Transverse colon (tissue), 3 donors: ENCODE measurements at regions not wholly inside any gene's neighbourhood (a gene's known extent, or its start where the extent isn't known, plus 50 kb on each side); places are given as distances from the start of the nearest gene placed in this dataset.

ENCODE experiments used
- EP300 ChIP-seq: sonication (generic); formaldehyde crosslinking; IDR thresholded peaks from one replicate; pipeline ENCODE4 v1.6.1; 2017; ENCODE audit warnings: antibody characterized with exemption, low read depth
- POLR2A ChIP-seq: fragments of 450-650 bp; IDR thresholded peaks from one replicate; pipeline ENCODE4 v1.6.1; 2016; ENCODE audit warnings: antibody characterized with exemption, mild to moderate bottlenecking, moderate library complexity
- TF ChIP-seq, protein P1 (sequence below), 5 experiments: fragments of 200-600 bp in 3 of 5; fragments of 450-650 bp in 2 of 5; sonication (generic) in 3 of 5; IDR thresholded peaks; 1 replicate in 2 of 5; 2 replicates in 3 of 5; pipeline ENCODE4 v1.5.1; 2016 to 2017; ENCODE audit warnings: antibody characterized with exemption in 5 of 5, inconsistent platforms in 3 of 5, mild to moderate bottlenecking in 2 of 5, moderate library complexity in 1 of 5

DNA sequence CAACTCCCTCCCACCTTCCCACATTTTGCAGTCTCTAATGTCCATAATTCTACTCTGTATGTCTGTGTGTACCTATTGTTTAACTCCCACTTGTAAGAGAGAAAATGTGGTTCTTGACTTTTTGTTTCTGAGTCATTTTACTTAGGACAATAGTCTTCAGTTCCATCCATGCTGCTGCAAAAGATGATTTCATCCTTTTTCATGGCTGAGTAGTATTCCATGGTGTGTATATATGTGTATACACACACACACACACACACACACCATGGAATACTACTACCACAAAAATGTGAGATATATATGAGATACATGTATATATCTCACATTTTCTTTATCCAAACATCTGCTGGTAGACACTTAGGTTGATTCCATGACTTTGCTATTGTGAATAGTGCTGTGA is 182.1 kb upstream of the GALNT17 start:
- no peak for TF ChIP-seq EP300
- TF ChIP-seq, protein P1, sequence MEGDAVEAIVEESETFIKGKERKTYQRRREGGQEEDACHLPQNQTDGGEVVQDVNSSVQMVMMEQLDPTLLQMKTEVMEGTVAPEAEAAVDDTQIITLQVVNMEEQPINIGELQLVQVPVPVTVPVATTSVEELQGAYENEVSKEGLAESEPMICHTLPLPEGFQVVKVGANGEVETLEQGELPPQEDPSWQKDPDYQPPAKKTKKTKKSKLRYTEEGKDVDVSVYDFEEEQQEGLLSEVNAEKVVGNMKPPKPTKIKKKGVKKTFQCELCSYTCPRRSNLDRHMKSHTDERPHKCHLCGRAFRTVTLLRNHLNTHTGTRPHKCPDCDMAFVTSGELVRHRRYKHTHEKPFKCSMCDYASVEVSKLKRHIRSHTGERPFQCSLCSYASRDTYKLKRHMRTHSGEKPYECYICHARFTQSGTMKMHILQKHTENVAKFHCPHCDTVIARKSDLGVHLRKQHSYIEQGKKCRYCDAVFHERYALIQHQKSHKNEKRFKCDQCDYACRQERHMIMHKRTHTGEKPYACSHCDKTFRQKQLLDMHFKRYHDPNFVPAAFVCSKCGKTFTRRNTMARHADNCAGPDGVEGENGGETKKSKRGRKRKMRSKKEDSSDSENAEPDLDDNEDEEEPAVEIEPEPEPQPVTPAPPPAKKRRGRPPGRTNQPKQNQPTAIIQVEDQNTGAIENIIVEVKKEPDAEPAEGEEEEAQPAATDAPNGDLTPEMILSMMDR (IDR thresholded peaks at IDR 0.05): no peak
- TF ChIP-seq POLR2A: no peak
